ENCODE measurements at regions not wholly inside any gene's neighbourhood (a gene's known extent, or its start where the extent isn't known, plus 50 kb on each side); places are given as distances from the start of the nearest gene placed in this dataset.

DNA sequence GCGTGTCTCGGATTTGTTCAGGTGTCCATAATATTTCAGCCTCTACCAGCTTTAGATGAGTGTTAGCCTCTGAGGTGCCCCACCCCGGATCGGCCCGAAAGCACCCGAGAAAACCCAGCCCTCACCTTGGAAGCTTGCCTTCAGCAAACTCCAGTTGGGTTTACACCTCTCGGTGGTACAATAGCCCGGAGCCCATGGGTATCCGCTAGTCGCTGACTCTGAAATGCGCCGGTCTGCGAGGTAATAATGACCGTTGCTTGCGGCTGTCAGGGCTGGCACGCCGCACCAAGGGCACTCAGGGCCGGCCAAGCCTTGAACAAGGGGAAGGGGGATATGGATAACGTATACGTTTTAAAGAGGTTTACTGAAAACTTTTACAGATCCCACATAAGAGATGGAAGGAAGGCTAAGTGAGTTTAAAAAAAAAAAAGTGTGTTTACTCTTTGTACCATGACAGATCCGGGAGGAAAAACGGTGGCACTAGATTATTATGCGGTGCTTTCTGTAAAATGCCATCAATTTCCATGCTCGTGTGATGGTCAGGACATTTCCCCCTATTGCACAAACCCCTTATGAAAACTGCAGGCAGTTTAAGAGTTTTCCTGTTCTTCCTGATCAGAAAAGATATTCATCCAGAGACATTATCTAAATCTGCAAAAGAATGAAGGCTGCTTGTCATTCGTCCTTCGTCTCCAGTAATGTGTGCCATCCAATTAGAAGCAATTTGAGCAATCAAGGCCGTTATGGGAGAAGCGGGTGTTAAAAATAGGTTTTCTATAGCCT lies 124.2 kb downstream of the TMEM161B start:
- DNase-seq = no peak

DNA sequence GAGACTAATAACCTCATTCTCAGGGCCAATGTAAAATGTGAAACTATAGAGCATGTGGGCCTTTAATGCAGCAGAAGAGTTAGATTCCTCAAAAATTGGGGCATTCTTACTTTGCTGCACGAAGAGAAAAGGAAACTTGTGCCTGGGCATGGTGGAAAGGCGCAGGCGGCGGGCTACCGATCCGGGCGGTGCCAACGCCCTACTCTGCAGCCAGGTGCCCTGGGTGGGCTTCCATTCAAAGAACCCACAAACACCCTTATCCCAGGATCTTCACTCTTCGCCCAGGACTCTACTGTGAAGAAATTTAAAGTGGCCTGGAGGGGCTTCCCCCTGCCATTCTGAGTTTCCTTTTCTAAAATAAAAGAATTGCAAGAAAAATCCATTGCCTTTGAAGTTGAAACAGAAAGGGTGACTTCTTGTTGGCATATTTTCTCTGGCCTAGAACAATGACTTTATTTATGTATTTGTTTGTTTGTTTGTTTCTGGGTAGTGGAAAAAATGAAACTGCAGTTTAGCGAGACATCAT lies 124.9 kb downstream of the TMEM161B start:
- no peak for DNase-seq

DNA sequence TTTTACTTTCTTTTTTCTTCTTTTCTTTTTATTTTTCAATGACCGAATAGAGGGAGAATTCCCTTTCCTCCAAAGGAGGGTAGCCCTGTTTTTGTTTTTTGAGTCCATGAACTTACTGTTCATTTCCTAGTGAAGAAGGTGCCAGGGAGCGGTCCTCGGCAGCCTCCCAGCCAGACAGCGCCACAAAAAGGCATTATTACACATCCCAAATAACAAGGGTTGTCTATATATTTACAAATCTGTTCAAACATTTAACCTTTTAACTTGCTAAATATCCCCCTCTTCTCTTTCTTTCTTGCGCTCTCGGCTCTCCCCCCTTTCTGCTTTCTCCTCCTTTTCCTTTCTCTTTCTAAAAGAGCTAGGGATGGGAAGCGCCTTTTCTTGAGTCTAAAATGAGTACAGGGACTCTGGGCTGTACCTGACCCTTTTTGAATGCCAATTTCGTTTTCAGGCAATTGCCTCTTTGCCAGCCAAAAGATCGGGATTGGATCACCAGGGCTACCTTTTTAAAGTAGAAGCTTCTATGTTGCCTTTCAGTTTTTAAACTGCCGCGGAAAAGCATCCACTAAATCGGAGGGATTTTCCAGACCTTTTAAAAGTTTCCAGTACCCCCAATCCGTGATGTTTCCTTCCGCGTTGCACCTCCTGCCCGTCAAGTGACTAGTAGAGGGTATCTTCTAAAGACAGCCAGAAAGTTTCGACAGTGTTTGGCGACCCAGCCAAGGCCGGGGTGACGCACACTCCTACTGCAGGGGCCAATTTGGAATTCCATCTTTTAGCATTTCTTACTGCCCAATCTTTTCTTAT lies 125.6 kb downstream of the TMEM161B start:
- DNase-seq = no peak

DNA sequence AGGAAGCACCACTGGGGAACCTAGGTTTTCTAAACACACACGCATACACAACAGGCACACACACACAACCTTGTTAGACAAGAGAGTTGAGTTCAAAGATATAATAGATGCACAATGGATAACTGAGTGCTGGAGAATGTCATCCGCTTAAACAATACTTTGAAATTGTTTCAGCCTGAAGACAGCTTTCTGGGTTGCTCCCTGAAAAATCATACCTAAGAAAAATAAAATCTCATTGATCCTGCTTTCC lies 126.1 kb downstream of the TMEM161B start:
- DNase-seq = no peak

DNA sequence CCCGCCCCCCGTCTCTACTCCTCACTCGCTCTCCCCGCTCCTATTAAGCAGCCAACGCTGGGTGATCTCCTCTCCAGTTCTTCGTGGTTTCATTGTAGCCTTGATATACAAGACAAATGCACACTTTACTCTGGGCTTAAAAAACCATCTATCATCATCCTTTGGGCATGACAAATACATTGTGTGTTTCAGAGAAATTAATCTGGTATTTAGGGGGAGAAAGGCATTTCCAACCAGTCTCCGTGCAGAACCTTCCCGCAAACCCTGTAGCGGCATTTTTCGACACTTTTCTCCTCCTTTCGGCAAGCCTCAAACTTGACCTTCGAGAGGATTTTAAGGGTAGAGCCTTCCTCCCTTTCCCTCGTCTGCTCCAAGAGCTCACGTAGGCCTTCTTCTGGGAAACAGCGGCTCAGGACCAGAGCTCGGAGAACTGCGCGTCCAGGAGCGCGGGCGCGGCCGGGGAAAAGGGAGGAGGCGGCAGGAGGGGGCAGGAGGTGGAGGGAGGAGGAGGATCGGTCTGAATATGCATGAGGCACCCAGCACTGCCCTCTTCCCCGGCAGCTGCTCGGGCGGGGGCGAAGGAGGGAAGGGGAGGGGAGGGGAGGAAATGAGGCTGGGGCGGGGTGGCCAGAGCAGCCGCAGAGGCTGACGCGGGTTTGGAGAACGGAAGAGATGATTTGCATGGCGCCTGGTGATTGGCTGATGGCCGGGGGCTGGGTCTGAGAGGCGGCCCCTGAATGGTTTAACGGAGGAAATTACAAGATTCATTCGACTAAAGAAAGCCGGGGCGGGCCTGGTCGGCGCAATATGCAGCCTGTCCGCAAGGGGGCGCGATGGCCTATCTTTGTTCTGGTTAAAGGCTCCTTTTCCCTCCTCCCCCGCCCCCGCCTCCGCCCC lies 127.5 kb downstream of the TMEM161B start:
- DNase-seq = peak; percentile 97

DNA sequence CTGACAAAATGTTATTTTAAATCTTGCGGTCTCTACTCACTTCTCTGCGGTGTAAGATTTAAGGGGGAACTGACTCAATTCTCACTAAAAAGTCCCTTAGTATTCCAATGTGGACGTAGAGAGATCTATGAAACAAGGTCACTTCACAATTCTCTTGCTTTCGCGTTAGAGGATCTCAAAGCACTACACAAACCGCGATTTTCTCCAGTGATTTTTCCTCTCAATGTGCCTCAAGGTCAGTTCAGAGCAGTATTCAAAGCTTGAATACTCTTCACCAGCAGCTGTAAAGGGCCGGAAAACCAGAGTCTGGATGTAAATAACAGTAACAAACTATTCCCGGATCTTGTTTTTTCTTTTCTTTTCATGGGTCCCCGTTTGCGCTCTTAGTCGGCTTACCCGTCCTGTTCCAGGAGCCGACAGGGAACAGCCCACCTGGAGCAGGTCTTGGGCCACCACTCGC lies 128.2 kb downstream of the TMEM161B start:
- peak; percentile 19 for DNase-seq

DNA sequence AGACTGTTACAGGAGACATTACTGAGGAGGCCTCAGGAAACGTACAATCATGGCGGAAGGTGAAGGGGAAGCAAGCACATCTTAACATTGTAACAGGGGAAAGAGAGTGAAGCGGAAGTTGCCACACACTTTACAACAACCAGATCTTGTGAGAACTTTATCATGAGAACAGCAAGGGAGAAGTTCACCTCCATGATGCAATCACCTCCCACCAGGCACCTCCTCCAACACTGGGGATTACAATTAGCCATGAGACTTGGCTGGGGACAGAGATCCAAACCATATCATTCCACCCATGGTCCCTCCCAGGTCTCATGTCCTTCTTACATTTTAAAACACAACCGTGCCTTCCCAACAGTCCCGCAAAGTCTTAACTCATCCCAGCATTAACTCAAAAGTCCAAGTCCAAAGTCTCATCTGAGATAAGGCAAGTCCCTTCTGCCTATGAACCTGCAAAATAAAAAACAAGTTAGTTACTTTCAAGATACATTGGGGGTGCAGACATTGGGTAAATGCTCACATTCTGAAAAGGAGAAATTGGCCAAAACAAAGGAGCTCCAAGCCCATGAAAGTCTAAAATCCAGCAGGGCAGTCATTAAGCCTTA lies 138.3 kb downstream of the TMEM161B start:
- peak; percentile 3 for DNase-seq

DNA sequence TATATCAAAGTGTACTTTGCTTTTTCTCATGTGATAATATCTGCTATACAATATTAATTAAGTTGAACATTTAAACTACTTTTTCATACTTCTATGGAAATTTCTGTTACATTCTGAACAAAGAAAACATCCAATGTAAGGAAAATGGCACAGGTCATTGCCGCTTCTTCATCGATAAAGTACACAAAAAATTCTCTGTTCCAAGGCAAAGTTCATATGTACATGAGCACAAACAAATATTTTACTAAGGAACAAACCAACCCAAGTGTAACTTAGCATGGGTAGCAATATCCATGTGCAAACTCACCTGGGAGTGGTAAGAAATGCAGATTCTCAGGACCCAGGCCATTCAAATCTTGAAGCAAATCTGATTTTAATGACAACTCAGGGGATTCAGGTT lies 139.8 kb downstream of the TMEM161B start:
- DNase-seq = no peak

DNA sequence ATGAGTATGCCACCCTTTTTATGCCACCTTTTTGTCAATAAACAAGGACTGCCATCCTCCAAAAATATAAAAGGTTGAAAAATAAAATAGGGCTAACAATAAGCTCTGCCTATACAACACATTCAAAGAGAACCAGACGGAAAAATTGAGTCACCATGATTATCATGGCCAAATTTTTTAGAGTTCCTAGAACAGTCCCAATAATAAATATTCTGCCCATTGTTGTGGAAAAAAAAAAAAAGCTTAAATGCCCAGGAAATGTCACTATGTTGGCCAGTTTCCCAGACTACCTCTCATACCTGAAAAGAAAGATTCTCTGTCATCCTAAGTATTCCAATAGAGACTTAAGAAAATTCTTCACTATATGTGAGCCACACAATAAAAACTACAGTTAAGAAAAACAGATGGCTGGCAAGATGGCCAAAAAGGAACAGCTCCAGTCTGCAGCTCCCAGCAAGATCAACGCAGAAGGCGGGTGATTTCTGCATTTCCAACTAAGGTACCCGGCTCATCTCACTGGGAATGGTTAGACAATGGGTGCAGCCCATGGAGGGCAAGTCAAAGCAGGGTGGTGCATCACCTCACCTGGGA lies 149.0 kb downstream of the TMEM161B start:
- DNase-seq = no peak

DNA sequence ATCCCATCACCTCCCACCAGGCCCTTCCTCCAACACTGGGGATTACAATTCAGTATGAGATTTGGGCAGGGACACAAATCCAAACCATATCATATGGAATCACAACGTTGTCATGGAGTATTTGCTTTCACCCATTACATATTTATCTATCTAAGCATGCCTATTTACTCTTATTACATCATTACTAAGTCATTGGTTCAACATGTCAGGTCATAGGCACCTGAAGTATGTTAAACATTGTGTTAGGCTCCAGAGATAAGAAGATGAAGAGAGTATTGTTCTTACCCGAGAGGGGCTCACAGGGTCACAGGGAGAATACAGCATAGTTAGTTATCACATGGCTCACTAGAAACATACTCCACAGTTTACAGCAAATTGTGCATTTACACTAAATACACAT lies 150.5 kb downstream of the TMEM161B start:
- no peak for DNase-seq

DNA sequence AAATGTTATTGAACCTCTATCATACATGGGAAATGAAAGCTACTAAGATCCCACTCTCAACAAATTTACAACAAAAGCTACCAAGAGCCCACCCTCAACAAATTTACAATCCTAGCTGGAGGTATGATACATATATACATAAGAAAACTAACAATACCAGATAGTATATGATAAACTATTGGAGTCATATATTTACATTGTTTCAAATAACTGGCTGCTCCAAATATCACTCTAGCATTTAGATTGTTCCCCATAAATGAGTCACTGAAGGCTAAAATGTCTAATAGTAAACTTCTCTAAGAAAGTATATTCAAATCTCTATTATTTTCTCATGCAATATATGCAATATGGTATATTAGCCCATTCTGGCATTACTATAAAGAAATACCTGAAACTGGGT lies 151.1 kb downstream of the TMEM161B start:
- DNase-seq = no peak

DNA sequence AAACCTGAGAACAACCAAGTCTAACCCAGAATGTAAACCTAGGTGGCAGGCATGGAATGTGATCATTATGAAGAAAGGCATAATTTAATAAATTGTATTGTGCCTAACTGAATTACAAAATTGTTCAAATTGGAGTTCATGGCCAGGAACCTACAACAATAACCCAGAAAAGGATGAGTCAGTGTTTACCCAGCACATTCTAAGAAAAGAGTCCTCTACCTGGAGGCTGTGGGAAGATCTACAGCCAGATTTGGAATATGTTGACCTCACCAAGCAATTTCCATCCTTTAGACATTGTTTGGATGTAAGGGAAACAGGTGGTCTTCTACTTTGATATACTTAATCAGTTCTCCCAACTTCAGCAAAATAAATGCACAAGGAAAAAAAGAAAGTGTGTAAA lies 152.2 kb downstream of the TMEM161B start:
- DNase-seq = no peak

DNA sequence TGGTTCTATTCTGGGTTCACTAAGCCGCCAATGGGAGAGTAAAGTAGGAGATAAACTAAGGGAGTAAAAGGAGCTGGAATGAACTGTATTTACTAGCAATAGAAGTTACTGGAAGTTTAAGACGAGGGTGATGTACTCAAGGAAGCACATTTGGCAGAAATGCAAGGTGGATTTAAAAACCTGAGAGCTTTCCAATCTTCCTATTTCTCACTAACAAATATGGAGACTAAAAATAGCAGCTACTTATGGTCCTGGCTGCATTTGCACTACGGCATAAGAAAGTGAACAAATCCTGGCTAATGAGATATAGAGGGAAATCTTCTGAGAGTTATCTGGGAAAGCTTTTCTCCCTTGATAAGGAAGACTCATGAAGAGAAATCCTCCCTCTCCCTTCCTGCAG lies 153.4 kb downstream of the TMEM161B start:
- no peak for DNase-seq

DNA sequence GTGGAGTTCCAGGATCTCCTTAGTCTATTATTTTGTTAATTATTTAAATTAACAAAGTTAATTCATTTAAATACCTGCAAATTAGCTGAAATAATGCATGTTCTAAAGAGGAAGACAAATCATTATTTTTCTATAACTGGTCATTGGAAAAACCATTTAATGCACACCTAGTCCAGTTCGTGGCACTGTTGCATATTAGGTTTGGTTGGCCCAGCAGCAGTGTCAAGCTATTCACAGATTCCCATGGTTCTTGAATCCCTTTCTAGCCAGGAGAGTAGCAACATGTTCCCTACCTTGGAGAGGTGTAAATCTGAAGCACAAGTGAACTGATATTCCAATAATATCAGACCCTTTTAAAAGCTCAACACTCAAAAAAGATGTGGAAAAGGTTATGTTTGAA lies 155.2 kb downstream of the TMEM161B start:
- DNase-seq = no peak

DNA sequence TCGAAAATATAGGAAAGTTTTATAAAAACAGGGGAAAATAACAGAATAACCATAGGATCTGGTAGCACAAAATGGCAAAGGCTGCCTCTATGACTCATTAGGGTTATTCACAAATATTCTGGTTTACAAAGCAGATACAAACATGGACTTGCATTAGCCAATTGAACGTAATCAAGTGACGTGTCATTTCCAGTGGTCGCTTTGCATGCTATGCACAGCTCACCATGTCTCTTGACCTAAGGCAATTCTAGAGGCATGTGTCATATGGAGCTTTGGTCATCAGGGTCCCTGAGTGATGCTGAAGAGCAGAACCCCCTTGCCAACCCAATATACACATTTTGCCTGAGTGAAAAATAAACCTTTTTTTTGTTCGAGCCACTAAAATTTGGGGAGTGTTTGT lies 158.8 kb downstream of the TMEM161B start:
- DNase-seq = no peak

DNA sequence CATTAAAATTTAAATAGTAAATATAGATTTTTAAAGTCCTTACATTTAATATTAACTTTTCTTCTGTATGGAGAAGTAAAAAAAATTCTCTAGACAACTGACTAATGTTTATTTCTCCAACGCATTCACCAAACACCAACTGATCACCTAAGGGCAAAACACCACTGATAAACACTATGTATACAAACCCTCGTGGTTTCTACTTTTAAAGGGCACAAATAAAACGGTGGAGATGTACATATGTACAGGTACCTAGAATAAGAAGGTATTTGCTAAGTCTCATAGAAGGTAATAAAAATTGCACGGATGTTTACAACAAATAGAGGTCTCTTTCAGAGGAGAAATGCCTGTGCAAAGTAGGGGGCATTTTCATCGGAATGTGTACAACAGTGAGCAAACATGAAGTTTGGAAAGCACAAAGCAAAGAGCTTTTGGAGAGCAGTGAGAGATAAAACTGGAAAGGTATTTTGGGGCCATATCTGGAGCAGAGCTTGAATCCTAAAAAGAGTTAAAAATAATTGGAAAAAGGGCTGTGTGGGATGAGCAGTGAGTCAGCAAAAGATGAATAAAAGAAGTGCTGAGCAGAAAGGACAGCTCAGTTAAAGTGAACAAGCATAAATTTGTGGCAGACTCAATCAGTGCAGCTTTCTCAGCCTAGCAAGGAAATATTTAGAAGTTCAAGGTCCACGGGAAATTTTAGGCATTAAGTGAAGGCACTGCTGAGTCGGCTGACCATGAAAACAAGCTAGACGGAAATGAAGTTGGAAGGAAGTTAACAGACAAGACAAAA lies 160.0 kb downstream of the TMEM161B start:
- DNase-seq = no peak

DNA sequence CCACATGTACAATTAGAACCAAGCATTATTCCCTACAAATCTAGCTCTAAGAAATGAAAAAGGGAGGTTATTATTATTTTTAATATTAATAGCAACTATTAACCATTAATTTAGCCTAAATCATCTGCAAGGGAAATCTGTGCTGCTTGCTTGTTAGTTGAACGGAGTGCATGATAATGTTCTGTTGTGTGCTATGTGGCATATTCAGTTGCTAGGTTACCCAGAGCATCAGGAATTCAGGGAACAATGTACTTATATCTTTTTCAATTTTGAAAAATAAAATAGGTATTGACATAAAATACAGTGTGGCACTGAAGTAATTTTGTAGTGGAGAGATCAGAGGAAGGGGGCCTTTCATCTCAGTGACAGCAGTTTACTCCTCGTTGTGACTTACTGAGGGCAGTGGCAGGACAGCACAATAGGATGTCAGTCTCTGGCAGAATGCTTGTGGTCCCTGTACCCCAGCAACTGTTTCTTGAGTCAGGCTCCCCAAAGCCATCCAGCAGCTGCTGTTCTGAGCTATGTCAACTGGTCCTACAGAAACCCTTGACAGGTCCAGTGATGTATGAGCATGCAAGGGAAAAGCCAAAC lies 173.6 kb downstream of the TMEM161B start:
- no peak for DNase-seq

DNA sequence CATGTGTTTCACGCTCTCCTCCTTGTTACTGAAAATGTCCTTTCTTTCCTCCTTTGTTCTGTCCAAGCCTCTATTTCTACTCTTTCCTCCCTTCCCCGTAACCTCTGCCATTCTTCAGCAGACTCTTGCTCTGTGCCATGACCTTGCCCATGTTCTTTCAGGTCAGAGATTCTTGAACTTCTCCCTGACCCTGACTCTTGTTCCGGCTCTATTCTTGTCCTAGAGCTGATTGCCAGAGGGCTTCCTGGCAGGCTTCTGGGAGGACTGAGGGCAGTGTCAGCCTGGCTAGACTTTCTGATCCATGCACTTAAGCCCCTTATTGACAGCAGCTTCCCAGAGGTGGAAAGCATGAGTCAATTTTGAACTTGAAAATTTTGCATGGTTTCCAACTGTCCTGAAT lies 174.2 kb downstream of the TMEM161B start:
- DNase-seq = no peak

DNA sequence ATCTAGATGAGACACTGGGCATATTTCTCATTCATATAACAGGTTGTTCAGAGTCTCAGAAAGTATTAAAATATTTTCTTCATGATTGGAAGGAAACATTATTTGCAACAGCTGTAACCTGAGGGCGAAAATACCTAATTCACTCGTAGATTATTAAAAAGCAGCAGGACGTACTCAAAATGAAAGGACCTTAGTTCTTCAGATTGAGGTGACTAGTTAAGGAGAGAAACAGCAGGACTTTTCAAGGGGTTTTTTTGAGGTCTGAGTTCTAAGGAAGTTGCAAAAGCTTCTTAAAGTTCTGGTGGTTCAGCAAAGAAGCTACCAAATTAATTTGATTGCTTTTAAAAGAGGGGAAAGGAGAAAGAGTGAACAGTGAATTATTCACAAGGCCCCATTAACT lies 174.9 kb downstream of the TMEM161B start:
- DNase-seq = no peak

DNA sequence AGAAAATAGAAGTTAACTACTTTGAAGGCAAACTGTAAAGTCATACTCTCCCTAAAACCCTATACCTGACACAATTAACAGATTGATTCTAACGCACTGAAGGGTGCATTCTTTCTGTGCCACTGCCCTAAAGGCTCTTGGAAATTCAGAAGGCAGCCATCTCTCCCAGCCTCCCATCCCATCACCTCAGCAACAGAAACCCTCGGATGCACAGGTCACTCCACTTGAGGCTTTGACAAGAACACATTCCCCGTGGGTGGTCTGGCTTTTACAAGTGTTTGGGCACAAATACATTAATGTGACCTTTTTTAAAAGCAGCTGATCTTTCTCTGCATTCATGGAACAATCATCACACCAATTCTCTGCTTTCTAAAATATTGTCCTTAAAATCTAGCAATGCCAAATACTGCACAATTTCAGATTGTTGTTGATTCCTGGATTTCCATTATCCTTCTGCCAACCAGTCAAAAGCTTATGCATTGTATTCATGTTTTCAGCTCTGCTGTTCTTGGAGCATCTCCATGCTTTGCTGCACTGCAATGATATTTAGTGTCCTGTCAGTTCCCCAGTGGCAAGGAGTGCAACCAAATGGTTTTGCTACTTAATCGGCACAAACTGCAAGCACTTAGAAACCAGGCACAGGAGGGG lies 175.6 kb downstream of the TMEM161B start:
- no peak for DNase-seq

DNA sequence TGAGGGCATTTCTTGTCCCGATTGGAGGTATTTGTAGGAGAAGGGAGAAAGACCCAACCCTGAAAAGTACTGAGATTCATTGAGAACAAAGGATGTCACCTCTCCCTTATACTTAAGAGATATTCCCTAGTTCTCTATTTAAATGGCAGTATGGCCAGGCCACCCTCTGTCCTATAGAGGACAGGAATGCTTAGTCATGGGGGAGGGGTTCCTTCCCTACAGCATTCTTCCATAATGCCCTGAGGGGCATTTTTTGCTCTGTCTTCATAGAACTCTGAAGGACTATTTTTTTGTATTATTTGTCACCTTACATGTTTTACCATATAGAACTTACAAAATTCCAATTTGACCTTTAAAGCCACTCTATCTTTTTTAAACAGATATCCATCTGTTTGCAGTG lies 176.3 kb downstream of the TMEM161B start:
- DNase-seq = no peak
